CD8-positive, alpha-beta memory T cell (primary cell): ENCODE measurements at regions not wholly inside any gene's neighbourhood (a gene's known extent, or its start where the extent isn't known, plus 50 kb on each side); places are given as distances from the start of the nearest gene placed in this dataset.
"Not testable (repeated sequence)": the region's sequence is repeated elsewhere in the genome, so short reads cannot be mapped to it uniquely, and the experiment has no call there.

Source experiments
- CTCF ChIA-PET: fragments of 350-600 bp; sonication (Branson Sonifier 250); formaldehyde crosslinking; loops from one replicate; lab custom pipeline; 2021; ENCODE audit warnings: antibody characterized with exemption; lab: Charles Lee
- POLR2A ChIA-PET: fragments of 350-600 bp; sonication (Branson Sonifier 250); formaldehyde crosslinking; loops from one replicate; lab custom pipeline; 2021; ENCODE audit warnings: antibody characterized with exemption; lab: Charles Lee
- DNase-seq, 5 donors: peaks; one replicate each; pipeline versions ENCODE4 v3.0.0 to v3.0.0-alpha.2; 2020 to 2022; ENCODE audit warnings: mixed read lengths in 1 of 5
- H3K27ac ChIP-seq: one replicate; pipeline ENCODE4 v1.7.0; 2013; ENCODE audit warnings: low read depth, mild to moderate bottlenecking, low read length, moderate library complexity
- H3K27me3 ChIP-seq: 2 replicates; pipeline ENCODE4 v1.7.0; 2013; ENCODE audit warnings: low read length, mild to moderate bottlenecking; ENCODE audit not compliant: insufficient read depth, poor library complexity, severe bottlenecking
- H3K36me3 ChIP-seq: 2 replicates; pipeline ENCODE4 v1.7.0; 2013; ENCODE audit warnings: mild to moderate bottlenecking, low read length, moderate library complexity; ENCODE audit not compliant: insufficient read depth
- H3K4me1 ChIP-seq: 2 replicates; pipeline ENCODE4 v1.7.0; 2013; ENCODE audit warnings: mild to moderate bottlenecking, low read length, moderate library complexity; ENCODE audit not compliant: insufficient read depth
- H3K4me3 ChIP-seq: 2 replicates; pipeline ENCODE4 v1.7.0; 2013; ENCODE audit warnings: mild to moderate bottlenecking, low read length
- H3K9me3 ChIP-seq: 2 replicates; pipeline ENCODE4 v1.7.0; 2013; ENCODE audit warnings: mild to moderate bottlenecking, low read length
- H3K27ac Mint-ChIP-seq, 8 donors: one replicate each; pipeline ENCODE4 v1.8.0; 2020 to 2021; ENCODE audit warnings: mixed read lengths in 8 of 8, mild to moderate bottlenecking in 6 of 8, inconsistent platforms in 3 of 8, moderate library complexity in 3 of 8
- H3K27me3 Mint-ChIP-seq, 2 donors: one replicate each; pipeline ENCODE4 v1.8.0; 2020 to 2021; ENCODE audit warnings: mixed read lengths in 2 of 2, mild to moderate bottlenecking in 1 of 2, moderate library complexity in 1 of 2
- H3K36me3 Mint-ChIP-seq, 3 donors: one replicate each; pipeline ENCODE4 v1.8.0; 2020 to 2021; ENCODE audit warnings: mixed read lengths in 3 of 3, inconsistent platforms in 1 of 3, mild to moderate bottlenecking in 1 of 3
- H3K4me1 Mint-ChIP-seq, 3 donors: one replicate each; pipeline ENCODE4 v1.8.0; 2020 to 2021; ENCODE audit warnings: mixed read lengths in 3 of 3, inconsistent platforms in 1 of 3, mild to moderate bottlenecking in 1 of 3
- H3K4me3 Mint-ChIP-seq, 7 donors: one replicate each; pipeline ENCODE4 v1.8.0; 2020 to 2021; ENCODE audit warnings: mixed read lengths in 7 of 7, mild to moderate bottlenecking in 6 of 7, moderate library complexity in 4 of 7, inconsistent platforms in 2 of 7
- H3K9me3 Mint-ChIP-seq, 5 donors: one replicate each; pipeline ENCODE4 v1.8.0; 2020 to 2022; ENCODE audit warnings: mixed read lengths in 5 of 5, mild to moderate bottlenecking in 3 of 5, moderate library complexity in 2 of 5, inconsistent platforms in 1 of 5

DNA sequence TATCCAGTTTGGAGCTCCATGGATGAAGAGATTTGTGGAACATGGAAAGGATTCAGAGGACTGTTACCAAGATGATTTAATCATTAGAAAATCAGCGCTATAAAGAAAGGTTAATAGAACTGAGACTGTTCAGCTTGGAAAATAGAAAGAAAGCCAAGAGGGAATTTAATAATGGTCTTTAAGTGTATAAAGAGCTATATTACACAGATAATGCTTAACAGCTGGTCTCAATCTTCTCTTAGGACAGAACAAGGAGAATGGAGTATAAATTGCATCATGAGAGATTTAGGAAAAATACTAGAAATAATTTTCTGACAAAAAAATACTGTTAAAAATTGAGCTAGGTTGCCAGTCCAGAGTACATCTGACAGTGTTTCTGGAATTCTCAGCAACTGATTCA lies 91.3 kb upstream of the MAGEC2 start:
- no peaks in the 10 kb centered on the region for H3K4me1 ChIP-seq
- H3K27ac ChIP-seq: no peak overlapping the region
- DNase-seq: no peak
- no peak overlapping the region for H3K4me3 ChIP-seq
- Mint-ChIP-seq H3K27me3 (peaks cover 0 to 2% of the 10 kb centered on the region in 2 donors), H3K36me3 (no peaks in the 10 kb centered on the region), H3K4me3 (no peak overlapping the region), H3K4me1 (no peaks in the 10 kb centered on the region), H3K27ac (no peak overlapping the region), H3K9me3 (peaks cover 0 to 3% (median 0%) of the 10 kb centered on the region in 5 donors)
- ChIA-PET CTCF (no interaction called here), POLR2A (no interaction called here)
- H3K36me3 ChIP-seq: no peaks in the 10 kb centered on the region
- no peaks in the 10 kb centered on the region for H3K27me3 ChIP-seq
- no peaks in the 10 kb centered on the region for H3K9me3 ChIP-seq

DNA sequence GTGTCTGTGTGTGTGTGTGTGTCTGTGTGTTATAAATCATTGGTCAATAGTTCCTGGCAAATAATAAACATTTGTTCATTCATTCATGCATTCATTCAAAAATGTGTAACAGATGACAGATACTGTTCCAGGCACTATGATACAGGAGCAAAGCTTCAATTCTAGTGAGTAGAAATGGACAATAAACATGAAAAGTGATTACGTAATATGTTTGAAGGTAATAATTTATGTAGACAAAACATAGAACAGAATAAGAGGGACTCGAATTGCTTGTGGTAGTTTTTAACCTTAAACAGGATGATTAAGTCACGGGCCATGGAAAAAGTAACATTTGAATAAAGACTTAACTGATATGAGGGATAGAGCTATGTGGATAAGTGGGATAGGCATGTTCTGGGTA lies 90.1 kb upstream of the MAGEC2 start:
- no peak for DNase-seq
- Histone ChIP-seq H3K4me3 (no peak overlapping the region), H3K27ac (no peak overlapping the region), H3K36me3 (no peaks in the 10 kb centered on the region), H3K9me3 (no peaks in the 10 kb centered on the region), H3K4me1 (no peaks in the 10 kb centered on the region), H3K27me3 (no peaks in the 10 kb centered on the region)
- ChIA-PET POLR2A (no interaction called here), CTCF (no interaction called here)
- no peak overlapping the region for H3K4me3 Mint-ChIP-seq
- H3K9me3 Mint-ChIP-seq: peaks cover 0 to 3% (median 0%) of the 10 kb centered on the region in 5 donors
- H3K36me3 Mint-ChIP-seq: no peaks in the 10 kb centered on the region
- H3K27me3 Mint-ChIP-seq: peaks cover 0 to 2% of the 10 kb centered on the region in 2 donors
- no peaks in the 10 kb centered on the region for H3K4me1 Mint-ChIP-seq
- peak overlapping the region in 1 of 8 donors; percentile 1 for H3K27ac Mint-ChIP-seq

DNA sequence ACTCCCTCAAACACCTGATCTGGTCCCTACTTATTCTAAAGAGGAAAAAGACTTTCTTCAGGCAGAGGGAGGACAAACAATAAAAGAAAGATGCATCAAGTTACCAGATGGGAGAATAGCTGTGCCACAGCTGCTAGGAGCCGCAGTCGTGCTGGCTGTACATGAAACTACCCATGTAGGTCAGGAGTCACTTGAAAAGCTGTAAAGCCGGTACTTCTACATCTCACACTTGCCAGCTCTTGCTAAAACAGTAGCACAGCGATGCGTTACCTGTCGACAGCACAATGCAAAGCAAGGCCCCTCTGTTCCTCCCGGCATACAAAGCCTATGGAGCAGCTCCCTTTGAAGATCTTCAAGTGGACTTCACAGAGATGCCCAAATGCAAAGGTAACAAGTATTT lies 65.1 kb upstream of the MAGEC2 start:
- H3K27ac ChIP-seq, H3K27me3 ChIP-seq, H3K9me3 ChIP-seq, CTCF ChIA-PET, H3K36me3 ChIP-seq, H3K4me1 ChIP-seq, POLR2A ChIA-PET, H3K27ac Mint-ChIP-seq, H3K4me3 ChIP-seq, H3K4me1 Mint-ChIP-seq, H3K36me3 Mint-ChIP-seq, H3K27me3 Mint-ChIP-seq, DNase-seq, H3K4me3 Mint-ChIP-seq, H3K9me3 Mint-ChIP-seq: not testable (repeated sequence)

DNA sequence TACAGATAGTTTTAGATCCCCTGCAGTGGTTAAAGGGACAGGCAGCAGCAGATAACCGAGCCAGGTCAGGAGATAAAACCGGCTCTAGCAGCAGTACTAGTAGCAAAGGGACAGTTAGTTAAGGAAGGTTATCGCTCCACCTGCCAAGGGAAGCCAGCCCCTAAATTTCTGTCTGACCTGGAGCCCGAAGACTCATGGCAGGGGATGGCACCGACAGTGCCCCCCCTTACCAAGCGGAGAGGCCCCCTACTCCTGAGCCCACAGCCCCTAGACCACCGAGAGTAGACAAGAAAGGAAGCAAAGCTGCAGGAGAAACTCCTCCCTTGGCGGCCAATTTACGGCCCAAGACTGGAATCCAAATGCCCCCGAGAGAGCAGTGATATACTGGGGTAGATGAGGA lies 61.3 kb upstream of the MAGEC2 start:
- H3K27ac ChIP-seq: no peak overlapping the region
- Mint-ChIP-seq H3K36me3 (no peaks in the 10 kb centered on the region), H3K4me3 (no peak overlapping the region), H3K27ac (no peak overlapping the region), H3K27me3 (peaks cover 0 to 2% of the 10 kb centered on the region in 2 donors), H3K4me1 (no peaks in the 10 kb centered on the region), H3K9me3 (peaks cover 0 to 10% (median 3%) of the 10 kb centered on the region in 5 donors)
- ChIA-PET POLR2A (no interaction called here), CTCF (no interaction called here)
- no peak for DNase-seq
- no peaks in the 10 kb centered on the region for H3K4me1 ChIP-seq
- H3K36me3 ChIP-seq: no peaks in the 10 kb centered on the region
- no peaks in the 10 kb centered on the region for H3K27me3 ChIP-seq
- H3K4me3 ChIP-seq: no peak overlapping the region
- H3K9me3 ChIP-seq: no peaks in the 10 kb centered on the region

DNA sequence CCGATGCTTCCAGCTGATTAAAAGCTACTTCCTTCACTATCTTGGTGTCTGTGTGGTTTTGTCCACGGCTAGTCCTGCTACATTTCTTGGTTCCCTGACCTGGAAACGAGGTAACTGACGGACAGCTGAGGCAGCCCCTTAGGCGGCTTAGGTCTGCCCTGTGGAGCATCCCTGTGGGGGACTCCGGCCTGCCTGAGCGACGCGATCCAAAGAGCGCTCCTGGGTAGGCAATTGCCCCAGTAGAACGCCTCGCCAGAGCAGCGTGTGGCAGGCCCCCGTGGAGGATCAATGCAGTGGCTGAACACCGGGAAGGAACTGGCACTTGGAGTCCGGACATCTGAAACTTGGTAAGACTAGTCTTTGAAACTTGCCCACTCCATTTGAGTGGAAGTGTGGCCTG lies 60.5 kb upstream of the MAGEC2 start:
- H3K4me3 ChIP-seq, H3K27ac ChIP-seq, POLR2A ChIA-PET, H3K27ac Mint-ChIP-seq, CTCF ChIA-PET, H3K9me3 ChIP-seq, H3K4me3 Mint-ChIP-seq, H3K4me1 ChIP-seq, H3K4me1 Mint-ChIP-seq, DNase-seq, H3K27me3 Mint-ChIP-seq, H3K36me3 ChIP-seq, H3K9me3 Mint-ChIP-seq, H3K36me3 Mint-ChIP-seq, H3K27me3 ChIP-seq: not testable (repeated sequence)

DNA sequence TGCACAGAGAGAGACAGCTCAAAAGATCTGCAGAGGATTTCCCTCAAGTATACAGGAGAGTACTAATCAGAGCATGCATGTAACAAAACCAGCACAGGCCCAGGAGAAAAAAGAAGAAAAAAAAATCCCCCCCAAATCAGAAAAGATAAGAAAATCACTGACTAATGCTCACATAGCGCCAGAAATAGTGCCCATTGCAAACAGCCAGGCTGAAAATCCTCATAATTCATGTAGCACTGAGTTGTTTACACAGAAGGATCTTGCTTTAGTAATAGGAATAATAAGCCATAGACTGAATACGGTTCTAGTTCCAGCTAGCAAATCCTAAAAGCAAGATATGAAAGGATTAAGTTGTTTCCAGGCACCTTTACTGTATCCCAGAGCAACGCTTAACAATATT lies 51.8 kb upstream of the MAGEC2 start:
- peaks cover 0 to 2% (median 0%) of the 10 kb centered on the region in 5 donors for H3K9me3 Mint-ChIP-seq
- peaks cover 0 to 2% of the 10 kb centered on the region in 2 donors for H3K27me3 Mint-ChIP-seq
- Histone ChIP-seq H3K27me3 (no peaks in the 10 kb centered on the region), H3K4me3 (no peak overlapping the region), H3K4me1 (no peaks in the 10 kb centered on the region), H3K9me3 (no peaks in the 10 kb centered on the region), H3K36me3 (no peaks in the 10 kb centered on the region), H3K27ac (no peak overlapping the region)
- no peak overlapping the region for H3K27ac Mint-ChIP-seq
- no peaks in the 10 kb centered on the region for H3K4me1 Mint-ChIP-seq
- no peak for DNase-seq
- no peaks in the 10 kb centered on the region for H3K36me3 Mint-ChIP-seq
- ChIA-PET POLR2A (no interaction called here), CTCF (no interaction called here)
- H3K4me3 Mint-ChIP-seq: no peak overlapping the region
